T-cell (primary cell): ENCODE measurements at regions not wholly inside any gene's neighbourhood (a gene's known extent, or its start where the extent isn't known, plus 50 kb on each side); places are given as distances from the start of the nearest gene placed in this dataset.

Experiments
- ATAC-seq, 4 experiments: fragments of 200-7000 bp in 3 of 4; fragments of 150-1000 bp in 1 of 4; cut with Tn5 transposase; replicated peaks in 1 of 4; 1 replicate in 3 of 4; 2 replicates in 1 of 4; pipeline ENCODE4 v1.10.0; 2021; ENCODE audit warnings: moderate library complexity in 3 of 4, mild to moderate bottlenecking in 2 of 4, moderate number of reproducible peaks in 1 of 4
- CTCF ChIA-PET, 2 donors: fragments of 300-600 bp; sonication (Branson Sonifier 250); formaldehyde crosslinking; loops; one replicate each; lab custom pipeline; 2022; ENCODE audit warnings: antibody characterized with exemption in 2 of 2; lab: Charles Lee
- POLR2A ChIA-PET, 2 donors: fragments of 300-600 bp; sonication (Branson Sonifier 250); formaldehyde crosslinking; loops; one replicate each; lab custom pipeline; 2022; ENCODE audit warnings: antibody characterized with exemption in 2 of 2; lab: Charles Lee
- DNase-seq, 35 experiments: peaks; one replicate each; pipeline versions ENCODE4 v3.0.0 to v3.0.0-alpha.2; 2013 to 2023
- H3K27ac ChIP-seq: one replicate; pipeline ENCODE4 v1.5.1; 2013; ENCODE audit warnings: low read length
- H3K27me3 ChIP-seq, 2 experiments: replicated peaks in 1 of 2; 1 replicate in 1 of 2; 2 replicates in 1 of 2; pipeline versions ENCODE4 v1.6.1 to v1.7.0; 2013; ENCODE audit warnings: low read length in 1 of 2, mixed read lengths in 1 of 2; ENCODE audit not compliant: control insufficient read depth in 2 of 2, insufficient read depth in 2 of 2; ENCODE audit errors: extremely low read depth in 1 of 2
- H3K36me3 ChIP-seq, 2 donors: 1 replicate in 1 of 2; 2 replicates in 1 of 2; pipeline versions ENCODE4 v1.6.1 to v1.7.0; 2013; ENCODE audit warnings: low read length in 1 of 2; ENCODE audit not compliant: control insufficient read depth in 2 of 2, insufficient read depth in 1 of 2; ENCODE audit errors: extremely low read depth in 1 of 2
- H3K4me1 ChIP-seq, 2 experiments: 1 replicate in 1 of 2; 2 replicates in 1 of 2; pipeline versions ENCODE4 v1.6.1 to v1.7.0; 2013; ENCODE audit warnings: low read length in 2 of 2, mixed read lengths in 1 of 2; ENCODE audit not compliant: insufficient read depth in 2 of 2, control insufficient read depth in 1 of 2; ENCODE audit errors: extremely low read depth in 1 of 2
- H3K4me3 ChIP-seq, 2 donors: 1 replicate in 1 of 2; 2 replicates in 1 of 2; pipeline versions ENCODE4 v1.5.1 to v1.7.0; 2013; ENCODE audit warnings: mild to moderate bottlenecking in 2 of 2, low read length in 1 of 2, moderate library complexity in 1 of 2; ENCODE audit not compliant: control insufficient read depth in 1 of 2; ENCODE audit errors: extremely low read depth in 1 of 2
- H3K9me3 ChIP-seq: 2 replicates; pipeline ENCODE4 v1.7.0; 2013
- H3K27ac Mint-ChIP-seq, 2 donors: one replicate each; pipeline ENCODE4 v1.8.0; 2020 to 2021; ENCODE audit warnings: mild to moderate bottlenecking in 2 of 2, mixed read lengths in 2 of 2
- H3K27me3 Mint-ChIP-seq, 2 donors: one replicate each; pipeline ENCODE4 v1.8.0; 2021 to 2022; ENCODE audit warnings: mixed read lengths in 2 of 2
- H3K36me3 Mint-ChIP-seq: one replicate; pipeline ENCODE4 v1.8.0; 2021; ENCODE audit warnings: mixed read lengths
- H3K4me1 Mint-ChIP-seq, 3 donors: one replicate each; pipeline ENCODE4 v1.8.0; 2020 to 2022; ENCODE audit warnings: mixed read lengths in 3 of 3, mild to moderate bottlenecking in 1 of 3
- H3K4me3 Mint-ChIP-seq, 3 donors: one replicate each; pipeline ENCODE4 v1.8.0; 2020 to 2022; ENCODE audit warnings: mild to moderate bottlenecking in 3 of 3, mixed read lengths in 3 of 3, moderate library complexity in 3 of 3
- H3K9me3 Mint-ChIP-seq, 3 donors: one replicate each; pipeline ENCODE4 v1.8.0; 2020 to 2022; ENCODE audit warnings: mixed read lengths in 3 of 3
- WGBS: methylation state at CpG from one replicate; pipeline ENCODE4 v1.1.5; 2013; ENCODE audit warnings: missing lambda C conversion rate; ENCODE audit not compliant: insufficient coverage; 5-methylcytosine and 5-hydroxymethylcytosine counted together

DNA sequence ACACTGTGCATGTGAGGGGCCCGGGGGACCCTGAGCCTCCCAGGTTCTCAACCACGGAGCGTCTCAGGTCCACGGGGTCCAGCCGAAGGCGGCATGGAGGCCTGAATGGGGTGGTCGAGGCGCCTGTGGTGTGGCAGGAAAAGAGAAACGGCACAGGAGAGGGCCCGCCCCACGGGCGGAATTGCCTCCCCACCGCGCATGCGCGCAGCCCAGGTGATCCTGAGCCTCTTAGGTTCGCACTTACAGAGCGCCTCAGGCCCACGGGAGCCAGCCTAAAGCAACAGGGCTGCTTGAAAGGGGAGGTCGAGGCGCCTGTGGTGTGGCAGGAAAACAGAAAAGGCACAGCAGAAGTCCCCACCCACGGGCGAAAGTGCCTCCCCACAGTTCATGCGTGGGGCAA lies 311.0 kb downstream of the ALG10 start:
- H3K4me1 Mint-ChIP-seq, result no peaks in the 10 kb centered on the region
- peaks cover 7 to 22% (median 11%) of the 10 kb centered on the region in 3 donors for H3K9me3 Mint-ChIP-seq
- Histone ChIP-seq H3K9me3 (no peaks in the 10 kb centered on the region), H3K36me3 (no peaks in the 10 kb centered on the region), H3K4me1 (no peaks in the 10 kb centered on the region), H3K4me3 (no peak overlapping the region), H3K27me3 (peaks cover 0 to 39% of the 10 kb centered on the region in 2 experiments), H3K27ac (no peak overlapping the region)
- no peak overlapping the region for H3K27ac Mint-ChIP-seq
- ChIA-PET POLR2A (no interaction called here), CTCF (no interaction called here)
- no peak for ATAC-seq
- no peaks in the 10 kb centered on the region for H3K36me3 Mint-ChIP-seq
- 83% methylated on average over 24 of the region's 24 CpGs for WGBS
- no peak overlapping the region for H3K4me3 Mint-ChIP-seq
- DNase-seq, result no peak
- H3K27me3 Mint-ChIP-seq, result peaks cover 0 to 4% of the 10 kb centered on the region in 2 donors

DNA sequence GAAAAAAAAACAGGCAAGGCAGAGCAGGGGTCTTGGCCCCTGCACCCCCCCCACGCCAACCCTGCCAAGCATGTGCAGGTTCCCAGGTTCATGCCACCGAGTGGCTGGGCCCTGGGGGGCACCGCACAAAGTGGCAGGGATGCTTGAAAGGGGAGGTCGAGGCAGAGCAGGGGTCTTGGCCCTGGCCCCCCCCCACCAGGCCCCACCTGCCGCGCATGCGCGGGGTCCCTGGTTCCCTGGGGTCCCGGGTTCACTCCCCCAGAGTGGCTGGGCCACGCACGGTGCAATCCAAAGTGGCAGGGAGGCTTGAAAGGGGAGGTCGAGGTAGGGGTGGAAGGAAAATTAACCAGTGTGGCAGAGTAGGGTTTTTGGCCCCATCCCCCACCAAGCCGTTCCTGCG lies 312.2 kb downstream of the ALG10 start:
- H3K27ac Mint-ChIP-seq, result no peak overlapping the region
- POLR2A ChIA-PET, result no interaction called here
- Histone ChIP-seq H3K36me3 (no peaks in the 10 kb centered on the region), H3K27me3 (peaks cover 0 to 41% of the 10 kb centered on the region in 2 experiments), H3K4me3 (no peak overlapping the region), H3K9me3 (no peaks in the 10 kb centered on the region), H3K27ac (no peak overlapping the region), H3K4me1 (no peaks in the 10 kb centered on the region)
- no peak for DNase-seq
- CTCF ChIA-PET, result no interaction called here
- H3K4me3 Mint-ChIP-seq, result no peak overlapping the region
- H3K4me1 Mint-ChIP-seq, result no peaks in the 10 kb centered on the region
- no peak for ATAC-seq
- H3K9me3 Mint-ChIP-seq, result peaks cover 0 to 14% (median 3%) of the 10 kb centered on the region in 3 donors
- 20% methylated on average over 1 of the region's 14 CpGs for WGBS
- peaks cover 0 to 4% of the 10 kb centered on the region in 2 donors for H3K27me3 Mint-ChIP-seq
- H3K36me3 Mint-ChIP-seq, result no peaks in the 10 kb centered on the region

DNA sequence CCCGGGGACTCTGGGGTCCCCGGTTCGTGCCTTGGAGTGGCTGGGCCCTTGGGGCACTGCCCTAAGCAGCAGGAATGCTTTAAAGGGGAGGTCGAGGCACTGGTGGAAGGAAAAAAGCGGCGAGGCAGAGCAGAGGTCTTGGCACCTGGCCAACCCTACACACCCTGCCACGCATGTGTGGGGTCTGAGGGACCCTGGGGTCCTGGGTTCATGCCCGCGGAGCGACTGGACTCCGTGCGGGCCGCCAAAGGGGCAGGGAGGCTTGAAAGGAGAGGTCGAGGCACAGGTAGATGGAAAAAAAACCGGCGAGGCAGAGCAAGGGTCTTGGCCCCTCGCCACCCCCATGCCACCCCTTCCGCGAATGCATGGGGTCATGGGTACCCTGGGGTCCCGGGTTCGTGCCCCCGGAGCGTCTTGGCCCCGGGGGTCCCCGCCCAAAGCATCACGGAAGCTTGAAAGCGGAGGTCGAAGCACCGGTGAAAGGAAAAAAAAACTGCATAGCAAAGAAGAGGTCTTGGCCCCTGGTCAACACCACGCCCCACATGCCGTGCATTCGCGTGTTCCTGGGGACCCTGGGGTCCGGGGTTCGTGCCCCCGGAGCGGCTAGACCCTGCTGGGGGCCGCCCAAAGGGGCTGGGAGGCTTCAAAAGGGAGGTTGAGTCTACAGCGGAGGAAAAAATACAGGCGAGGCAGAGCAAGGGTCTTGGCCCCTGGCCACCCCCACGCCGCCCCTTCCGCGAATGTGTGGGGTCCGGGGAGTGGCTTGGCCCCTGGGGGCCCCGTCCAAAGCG lies 312.9 kb downstream of the ALG10 start:
- H3K4me1 Mint-ChIP-seq, result no peaks in the 10 kb centered on the region
- Histone ChIP-seq H3K9me3 (no peaks in the 10 kb centered on the region), H3K27me3 (peaks cover 0 to 46% of the 10 kb centered on the region in 2 experiments), H3K36me3 (no peaks in the 10 kb centered on the region), H3K4me3 (no peak overlapping the region), H3K4me1 (no peaks in the 10 kb centered on the region), H3K27ac (no peak overlapping the region)
- no peak overlapping the region for H3K4me3 Mint-ChIP-seq
- ChIA-PET POLR2A (no interaction called here), CTCF (no interaction called here)
- H3K27ac Mint-ChIP-seq, result no peak overlapping the region
- peaks cover 0 to 4% of the 10 kb centered on the region in 2 donors for H3K27me3 Mint-ChIP-seq
- DNase-seq (no peak), ATAC-seq (no peak)
- 54% methylated on average over 30 of the region's 47 CpGs for WGBS
- peaks cover 0 to 14% (median 3%) of the 10 kb centered on the region in 3 donors for H3K9me3 Mint-ChIP-seq
- no peaks in the 10 kb centered on the region for H3K36me3 Mint-ChIP-seq

DNA sequence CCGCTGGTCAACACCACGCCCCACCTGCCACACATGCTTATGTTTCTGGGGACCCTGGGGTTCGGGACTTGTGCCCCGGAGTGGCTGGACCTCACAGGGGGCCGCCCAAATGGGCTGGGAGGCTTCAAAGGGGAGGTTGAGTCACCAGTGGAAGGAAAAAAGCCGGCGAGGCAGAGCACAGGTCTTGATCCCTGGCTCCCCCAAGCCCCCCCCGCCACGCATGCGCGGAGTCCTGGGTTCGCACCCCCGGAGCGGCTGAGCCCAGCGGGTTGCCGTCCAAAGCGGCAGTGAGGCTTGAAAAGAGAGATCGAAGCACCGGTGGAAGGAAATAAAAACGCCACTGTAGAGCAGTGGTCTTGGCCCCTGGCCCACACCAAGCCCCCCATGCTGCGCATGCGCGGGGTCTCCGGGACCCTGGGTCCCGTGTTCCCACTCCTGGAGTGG lies 313.5 kb downstream of the ALG10 start:
- Mint-ChIP-seq H3K4me3 (no peak overlapping the region), H3K4me1 (no peaks in the 10 kb centered on the region), H3K9me3 (peaks cover 0 to 8% (median 3%) of the 10 kb centered on the region in 3 donors), H3K36me3 (no peaks in the 10 kb centered on the region), H3K27ac (no peak overlapping the region), H3K27me3 (peaks cover 0 to 4% of the 10 kb centered on the region in 2 donors)
- Histone ChIP-seq H3K9me3 (no peaks in the 10 kb centered on the region), H3K4me1 (no peaks in the 10 kb centered on the region), H3K27ac (no peak overlapping the region), H3K4me3 (no peak overlapping the region), H3K36me3 (no peaks in the 10 kb centered on the region), H3K27me3 (peaks cover 0 to 43% of the 10 kb centered on the region in 2 experiments)
- ChIA-PET CTCF (no interaction called here), POLR2A (no interaction called here)
- ATAC-seq, result no peak
- 62% methylated on average over 22 of the region's 25 CpGs for WGBS
- DNase-seq, result no peak

DNA sequence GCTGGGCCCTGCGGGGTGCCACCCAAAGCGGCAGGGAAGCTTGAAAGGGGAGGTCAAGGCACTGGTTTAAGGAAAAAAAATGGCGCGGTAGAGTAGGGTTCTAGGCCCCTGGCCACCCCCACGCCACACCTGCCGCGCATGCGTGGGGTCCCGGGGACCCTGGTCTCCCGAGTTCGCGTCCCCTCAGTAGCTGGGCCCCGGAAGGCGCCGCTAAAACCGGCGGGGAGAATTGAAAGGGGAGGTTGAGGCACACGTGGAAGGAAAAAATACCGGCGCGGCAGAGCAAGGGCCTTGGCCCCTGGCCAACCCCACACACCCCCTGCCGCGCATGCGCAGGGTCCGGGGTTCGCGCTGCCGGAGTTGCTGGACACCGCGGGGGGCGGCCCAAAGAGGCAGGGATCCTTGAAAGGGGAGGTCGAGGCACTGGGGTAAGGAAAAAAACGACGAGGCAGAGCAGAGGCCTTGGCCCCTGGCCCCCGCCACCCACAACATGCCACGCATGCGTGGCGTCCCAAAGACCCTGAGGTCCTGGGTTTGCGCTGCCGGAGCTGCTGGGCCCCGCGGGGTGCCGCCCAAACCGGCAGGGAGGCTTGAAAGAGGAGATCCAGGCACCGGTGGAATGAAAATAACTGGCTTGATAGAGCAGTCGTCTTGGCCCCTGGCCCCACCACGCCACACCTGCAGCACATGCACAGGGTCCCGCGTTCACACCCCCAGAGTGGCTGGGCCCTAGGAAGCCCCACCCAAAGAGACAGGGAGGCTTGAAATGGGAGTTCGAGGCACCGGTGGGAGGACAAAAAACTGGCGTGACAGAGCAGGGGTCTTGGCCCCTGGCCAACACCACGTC lies 314.5 kb downstream of the ALG10 start:
- peaks cover 0 to 5% (median 0%) of the 10 kb centered on the region in 3 donors for H3K9me3 Mint-ChIP-seq
- Histone ChIP-seq H3K9me3 (no peaks in the 10 kb centered on the region), H3K4me3 (no peak overlapping the region), H3K4me1 (no peaks in the 10 kb centered on the region), H3K27me3 (peaks cover 0 to 39% of the 10 kb centered on the region in 2 experiments), H3K36me3 (no peaks in the 10 kb centered on the region), H3K27ac (no peak overlapping the region)
- H3K36me3 Mint-ChIP-seq, result no peaks in the 10 kb centered on the region
- ChIA-PET POLR2A (no interaction called here), CTCF (no interaction called here)
- ATAC-seq (no peak), DNase-seq (no peak)
- 82% methylated on average over 27 of the region's 53 CpGs for WGBS
- H3K27me3 Mint-ChIP-seq, result peaks cover 0 to 4% of the 10 kb centered on the region in 2 donors
- H3K4me1 Mint-ChIP-seq, result no peaks in the 10 kb centered on the region
- H3K4me3 Mint-ChIP-seq, result no peak overlapping the region
- no peak overlapping the region for H3K27ac Mint-ChIP-seq

DNA sequence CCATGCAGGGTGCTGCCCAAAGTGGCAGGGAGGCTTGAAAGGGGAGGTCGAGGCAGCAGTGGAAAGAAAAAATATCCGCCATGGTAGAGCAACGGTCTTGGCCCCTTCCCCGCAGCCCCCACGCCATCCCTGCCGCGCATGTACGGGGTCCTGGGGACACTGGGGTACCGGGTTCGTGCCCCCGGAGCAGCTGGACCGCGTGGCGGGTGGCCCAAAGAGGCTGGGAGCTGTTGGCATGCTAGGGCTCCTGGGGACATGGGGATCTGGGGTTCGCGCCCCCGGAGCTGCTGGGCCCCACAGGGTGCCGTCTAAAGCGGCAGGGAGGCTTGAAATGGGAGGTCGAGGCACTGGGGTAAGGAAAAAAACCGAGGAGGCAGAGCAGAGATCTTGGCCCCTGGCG lies 316.5 kb downstream of the ALG10 start:
- no peaks in the 10 kb centered on the region for H3K9me3 ChIP-seq
- no peaks in the 10 kb centered on the region for H3K4me1 ChIP-seq
- H3K4me3 ChIP-seq, result no peak overlapping the region
- POLR2A ChIA-PET, result no interaction called here
- Mint-ChIP-seq H3K4me3 (no peak overlapping the region), H3K4me1 (no peaks in the 10 kb centered on the region), H3K9me3 (peaks cover 0 to 5% (median 0%) of the 10 kb centered on the region in 3 donors), H3K27me3 (no peaks in the 10 kb centered on the region), H3K27ac (no peak overlapping the region), H3K36me3 (no peaks in the 10 kb centered on the region)
- DNase-seq (no peak), ATAC-seq (no peak)
- peaks cover 0 to 24% of the 10 kb centered on the region in 2 experiments for H3K27me3 ChIP-seq
- WGBS, result 83% methylated on average over 21 of the region's 22 CpGs
- CTCF ChIA-PET, result no interaction called here
- H3K36me3 ChIP-seq, result no peaks in the 10 kb centered on the region
- no peak overlapping the region for H3K27ac ChIP-seq
